ENCODE measurements at regions not wholly inside any gene's neighbourhood (a gene's known extent, or its start where the extent isn't known, plus 50 kb on each side); places are given as distances from the start of the nearest gene placed in this dataset.

DNA sequence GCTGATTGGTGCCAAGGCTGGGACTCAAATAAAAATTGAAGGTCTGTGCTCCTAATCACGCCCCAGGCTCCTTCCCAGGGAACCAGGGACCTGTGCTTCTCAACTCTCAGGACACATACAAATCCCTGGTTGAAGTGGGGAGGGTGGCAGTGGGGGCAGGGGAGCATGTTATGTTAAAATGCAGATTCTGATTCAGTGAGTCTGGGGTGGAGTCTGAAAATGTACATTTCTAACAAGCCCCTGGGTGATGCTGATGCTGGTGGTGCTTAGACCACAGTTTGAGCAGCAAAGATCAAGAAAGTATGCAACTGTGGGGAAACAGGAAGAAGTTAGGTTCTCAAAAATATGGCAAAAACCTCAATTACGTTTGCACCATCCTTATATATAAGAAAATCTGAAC, 236.5 kb downstream of the MAGEB17 start:
- TF ChIP-seq CTCF (IDR thresholded peaks at IDR 0.05) (no peak), POLR2A (IDR thresholded peaks at IDR 0.05) (no peak), EP300 (IDR thresholded peaks at IDR 0.05) (no peak), POLR2AphosphoS5 (IDR thresholded peaks at IDR 0.05) (no peak)
